OCI-LY3 (cell line): ENCODE measurements at regions not wholly inside any gene's neighbourhood (a gene's known extent, or its start where the extent isn't known, plus 50 kb on each side); places are given as distances from the start of the nearest gene placed in this dataset.

Source experiments
- H2AFZ ChIP-seq: fragments of 200-600, 300-600 bp; shearing (Covaris generic); 2 replicates; pipeline ENCODE4 v1.6.0; 2014; ENCODE audit warnings: antibody characterized with exemption, low read depth, low read length
- H3K27ac ChIP-seq: fragments of 200-600, 300-600 bp; sonication (generic); 2 replicates; pipeline ENCODE4 v1.5.1; 2014; ENCODE audit warnings: mild to moderate bottlenecking, low read length, moderate library complexity, mixed read lengths
- H3K27me3 ChIP-seq: fragments of 200-600, 300-600 bp; sonication (generic); 2 replicates; pipeline ENCODE4 v1.6.1; 2014; ENCODE audit warnings: low read depth, low read length, mixed read lengths
- H3K36me3 ChIP-seq: fragments of 200-600, 300-600 bp; sonication (generic); replicated peaks from 2 replicates; pipeline ENCODE3; 2014; ENCODE audit warnings: low read depth, low read length, mixed read lengths
- H3K4me1 ChIP-seq: fragments of 300-600, 200-600 bp; sonication (generic); 2 replicates; pipeline ENCODE4 v1.6.1; 2014; ENCODE audit warnings: low read length, mixed read lengths
- H3K4me2 ChIP-seq: fragments of 200-600, 300-600 bp; sonication (generic); 2 replicates; pipeline ENCODE4 v1.6.1; 2014; ENCODE audit warnings: low read length, mixed read lengths
- H3K4me3 ChIP-seq: fragments of 300-600, 200-600 bp; sonication (generic); 2 replicates; pipeline ENCODE4 v1.5.1; 2014; ENCODE audit warnings: antibody characterized with exemption, mild to moderate bottlenecking, low read length, moderate library complexity
- H3K79me2 ChIP-seq: fragments of 300-600, 200-600 bp; shearing (Covaris generic); 2 replicates; pipeline ENCODE4 v1.6.1; 2014; ENCODE audit warnings: mild to moderate bottlenecking, low read length, mixed read lengths
- H3K9ac ChIP-seq: fragments of 300-600, 200-600 bp; shearing (Covaris generic); 2 replicates; pipeline ENCODE4 v1.6.0; 2014; ENCODE audit warnings: mild to moderate bottlenecking, low read length, moderate library complexity
- H3K9me3 ChIP-seq: fragments of 200-600, 300-600 bp; shearing (Covaris generic); 2 replicates; pipeline ENCODE4 v1.6.1; 2014; ENCODE audit warnings: low read length, mixed read lengths; ENCODE audit not compliant: insufficient read depth
- H4K20me1 ChIP-seq: fragments of 200-600, 300-600 bp; sonication (generic); 2 replicates; pipeline ENCODE4 v1.6.1; 2016; ENCODE audit warnings: low read length, mixed read lengths; ENCODE audit not compliant: insufficient read depth
- CTCF ChIP-seq: fragments of 200-600, 300-600 bp; sonication (generic); IDR thresholded peaks from 2 replicates; pipeline ENCODE4 v1.5.1; 2014; ENCODE audit warnings: antibody characterized with exemption, low read length, low read depth
- EZH2phosphoT487 ChIP-seq: fragments of 200-600 bp; shearing (Covaris generic); IDR thresholded peaks from 2 replicates; pipeline ENCODE4 v1.6.1; 2018; ENCODE audit warnings: antibody characterized with exemption, mixed run types, low read depth

GRCh38 chr7:97620495-97620894 lies 111.4 kb upstream of the TAC1 start:
- Histone ChIP-seq H4K20me1 (no peaks in the 10 kb centered on the region), H3K27ac (no peak overlapping the region), H3K9me3 (no peaks in the 10 kb centered on the region), H3K4me1 (peaks cover 16% of the 10 kb centered on the region), H3K9ac (no peak overlapping the region), H3K79me2 (no peaks in the 10 kb centered on the region), H3K4me2 (no peak overlapping the region), H2AFZ (no peak overlapping the region), H3K36me3 (no peaks in the 10 kb centered on the region), H3K4me3 (no peak overlapping the region), H3K27me3 (peaks cover 23% of the 10 kb centered on the region)
- no peak for TF ChIP-seq CTCF
- TF ChIP-seq EZH2phosphoT487: no peak

GRCh38 chr7:97623333-97623732 lies 108.6 kb upstream of the TAC1 start:
- no peaks in the 10 kb centered on the region for H3K79me2 ChIP-seq
- H4K20me1 ChIP-seq: no peaks in the 10 kb centered on the region
- TF ChIP-seq CTCF (no peak), EZH2phosphoT487 (no peak)
- no peak overlapping the region for H3K27ac ChIP-seq
- no peak overlapping the region for H3K9ac ChIP-seq
- H3K4me1 ChIP-seq: peaks cover 16% of the 10 kb centered on the region
- peak overlapping the region; percentile 68 for H3K4me2 ChIP-seq
- H3K36me3 ChIP-seq: no peaks in the 10 kb centered on the region
- H3K27me3 ChIP-seq: peaks cover 27% of the 10 kb centered on the region
- H3K9me3 ChIP-seq: no peaks in the 10 kb centered on the region
- no peak overlapping the region for H2AFZ ChIP-seq
- peak overlapping the region; percentile 30; the same call in 1 of the 2 replicates for H3K4me3 ChIP-seq

- H4K20me1 ChIP-seq: no peaks in the 10 kb centered on the region
- no peak for TF ChIP-seq EZH2phosphoT487
- TF ChIP-seq CTCF: no peak
- no peak overlapping the region for H3K4me2 ChIP-seq
- no peaks in the 10 kb centered on the region for H3K36me3 ChIP-seq
- no peaks in the 10 kb centered on the region for H3K4me1 ChIP-seq
- H3K79me2 ChIP-seq: no peaks in the 10 kb centered on the region
- H3K9me3 ChIP-seq: no peaks in the 10 kb centered on the region
- no peak overlapping the region for H3K4me3 ChIP-seq
- H2AFZ ChIP-seq: no peak overlapping the region
- no peak overlapping the region for H3K9ac ChIP-seq
- peaks cover 11% of the 10 kb centered on the region for H3K27me3 ChIP-seq
- no peak overlapping the region for H3K27ac ChIP-seq
Measured at GRCh38 chr7:97630116-97630515, 101.8 kb upstream of the TAC1 start.

GRCh38 chr7:97635622-97636021 lies 96.3 kb upstream of the TAC1 start:
- no peak for TF ChIP-seq CTCF
- TF ChIP-seq EZH2phosphoT487: no peak
- Histone ChIP-seq H3K4me2 (no peak overlapping the region), H3K9me3 (no peaks in the 10 kb centered on the region), H3K9ac (no peak overlapping the region), H3K27me3 (peaks cover 5% of the 10 kb centered on the region), H4K20me1 (no peaks in the 10 kb centered on the region), H3K4me3 (no peak overlapping the region), H2AFZ (no peak overlapping the region), H3K36me3 (no peaks in the 10 kb centered on the region), H3K4me1 (no peaks in the 10 kb centered on the region), H3K27ac (no peak overlapping the region), H3K79me2 (no peaks in the 10 kb centered on the region)
